ENCODE measurements at regions not wholly inside any gene's neighbourhood (a gene's known extent, or its start where the extent isn't known, plus 50 kb on each side); places are given as distances from the start of the nearest gene placed in this dataset.

- no peak overlapping the region for H3K27ac ChIP-seq (ENCODE audit: low read depth, low read length, severe bottlenecking)
- peaks cover 14% of the 10 kb centered on the region for H3K4me1 ChIP-seq (ENCODE audit: control insufficient read depth, insufficient read depth, low read length, poor library complexity, severe bottlenecking)
- WGBS, 2 experiments (ENCODE audit: insufficient coverage in 2 of 2) = 65 to 76% methylated on average over 3 to 6 of the region's 6 CpGs
- no peak overlapping the region for H3K4me3 ChIP-seq (ENCODE audit: extremely low read depth, insufficient read depth, low read length, poor library complexity, severe bottlenecking)
- H3K36me3 ChIP-seq (ENCODE audit: control insufficient read depth, insufficient read depth, low read length) = no peaks in the 10 kb centered on the region
- no peaks in the 10 kb centered on the region for H3K9me3 ChIP-seq (ENCODE audit: control insufficient read depth, low read length)
Observed at GRCh38 chr11:45500451-45500850, 165.0 kb downstream of the CHST1 start.

DNA sequence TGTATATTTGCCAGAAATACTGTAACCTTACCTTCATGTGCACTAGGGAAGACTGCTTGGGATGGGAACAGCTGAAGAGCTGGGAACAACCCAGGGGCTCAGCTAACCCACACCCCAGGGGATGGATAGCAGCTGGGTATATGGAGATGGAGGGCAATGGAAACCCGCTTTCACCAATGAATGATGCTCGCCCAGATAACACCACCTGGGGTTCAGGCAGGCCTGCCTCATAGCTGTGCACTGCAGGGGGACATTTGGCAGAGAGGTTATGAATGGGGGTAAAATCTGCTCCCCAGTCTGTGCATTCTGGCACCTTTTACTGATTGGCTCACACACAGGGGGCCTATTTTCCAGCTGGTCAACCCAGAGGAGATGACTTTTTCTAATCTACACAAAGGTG, 170.7 kb downstream of the CHST1 start:
- Histone ChIP-seq H3K4me1 (ENCODE audit: control insufficient read depth, insufficient read depth, low read length, poor library complexity, severe bottlenecking) (no peaks in the 10 kb centered on the region), H3K4me3 (ENCODE audit: extremely low read depth, insufficient read depth, low read length, poor library complexity, severe bottlenecking) (no peak overlapping the region), H3K9me3 (ENCODE audit: control insufficient read depth, low read length) (no peaks in the 10 kb centered on the region), H3K27ac (ENCODE audit: low read depth, low read length, severe bottlenecking) (no peak overlapping the region), H3K36me3 (ENCODE audit: control insufficient read depth, insufficient read depth, low read length) (no peaks in the 10 kb centered on the region)
- 85 to 90% methylated on average over 2 of the region's 2 CpGs for WGBS, 2 experiments (ENCODE audit: insufficient coverage in 2 of 2)

GRCh38 chr11:45489281-45489905, 176.0 kb downstream of the CHST1 start:
- Histone ChIP-seq H3K4me3 (ENCODE audit: extremely low read depth, insufficient read depth, low read length, poor library complexity, severe bottlenecking) (no peak overlapping the region), H3K9me3 (ENCODE audit: control insufficient read depth, low read length) (no peaks in the 10 kb centered on the region)
- 91 to 95% methylated on average over 3 to 4 of the region's 7 CpGs for WGBS, 2 experiments (ENCODE audit: insufficient coverage in 2 of 2)

DNA sequence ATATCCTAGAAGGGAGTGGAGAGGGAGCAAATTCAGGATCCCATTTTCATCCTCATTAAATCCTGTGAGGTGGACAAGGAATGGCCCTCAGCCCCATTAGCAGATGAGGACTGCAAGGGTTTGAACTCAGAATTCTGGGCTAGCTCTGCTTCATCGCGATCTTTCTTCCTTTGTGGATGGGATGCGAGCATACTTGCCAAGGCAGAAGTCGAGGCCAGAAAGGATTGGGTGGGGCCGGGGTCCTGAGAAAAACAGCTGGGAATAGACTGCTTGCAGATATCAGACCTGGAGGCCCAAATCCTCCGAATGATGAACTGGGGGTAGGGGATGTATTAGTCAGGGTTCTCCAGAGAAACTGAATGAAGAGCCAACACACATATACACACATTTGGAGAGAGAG, 179.0 kb downstream of the CHST1 start:
- Histone ChIP-seq H3K4me1 (ENCODE audit: control insufficient read depth, insufficient read depth, low read length, poor library complexity, severe bottlenecking) (no peaks in the 10 kb centered on the region), H3K9me3 (ENCODE audit: control insufficient read depth, low read length) (no peaks in the 10 kb centered on the region), H3K27ac (ENCODE audit: low read depth, low read length, severe bottlenecking) (no peak overlapping the region), H3K36me3 (ENCODE audit: control insufficient read depth, insufficient read depth, low read length) (no peaks in the 10 kb centered on the region), H3K4me3 (ENCODE audit: extremely low read depth, insufficient read depth, low read length, poor library complexity, severe bottlenecking) (no peak overlapping the region)
- WGBS, 2 experiments (ENCODE audit: insufficient coverage in 2 of 2) = 86 to 90% methylated on average over 3 to 5 of the region's 6 CpGs

More at GRCh38 chr11:45489281-45489905, 176.0 kb downstream of the CHST1 start:
- H3K36me3 ChIP-seq (ENCODE audit: control insufficient read depth, insufficient read depth, low read length) = no peaks in the 10 kb centered on the region
- no peaks in the 10 kb centered on the region for H3K4me1 ChIP-seq (ENCODE audit: control insufficient read depth, insufficient read depth, low read length, poor library complexity, severe bottlenecking)
- no peak overlapping the region for H3K27ac ChIP-seq (ENCODE audit: low read depth, low read length, severe bottlenecking)

GRCh38 chr11:45485070-45485707, 180.2 kb downstream of the CHST1 start:
- Histone ChIP-seq H3K27ac (ENCODE audit: low read depth, low read length, severe bottlenecking) (no peak overlapping the region), H3K9me3 (ENCODE audit: control insufficient read depth, low read length) (no peaks in the 10 kb centered on the region), H3K36me3 (ENCODE audit: control insufficient read depth, insufficient read depth, low read length) (no peaks in the 10 kb centered on the region), H3K4me1 (ENCODE audit: control insufficient read depth, insufficient read depth, low read length, poor library complexity, severe bottlenecking) (no peaks in the 10 kb centered on the region), H3K4me3 (ENCODE audit: extremely low read depth, insufficient read depth, low read length, poor library complexity, severe bottlenecking) (no peak overlapping the region)
- 71 to 89% methylated on average over 6 to 7 of the region's 8 CpGs for WGBS, 2 experiments (ENCODE audit: insufficient coverage in 2 of 2)

GRCh38 chr11:45484326-45484883, 181.0 kb downstream of the CHST1 start:
- Histone ChIP-seq H3K4me1 (ENCODE audit: control insufficient read depth, insufficient read depth, low read length, poor library complexity, severe bottlenecking) (no peaks in the 10 kb centered on the region), H3K27ac (ENCODE audit: low read depth, low read length, severe bottlenecking) (no peak overlapping the region), H3K4me3 (ENCODE audit: extremely low read depth, insufficient read depth, low read length, poor library complexity, severe bottlenecking) (no peak overlapping the region), H3K36me3 (ENCODE audit: control insufficient read depth, insufficient read depth, low read length) (no peaks in the 10 kb centered on the region), H3K9me3 (ENCODE audit: control insufficient read depth, low read length) (no peaks in the 10 kb centered on the region)
- WGBS, 2 experiments (ENCODE audit: insufficient coverage in 2 of 2) = 75 to 81% methylated on average over 10 of the region's 11 CpGs

GRCh38 chr11:45483416-45483815, 182.0 kb downstream of the CHST1 start:
- no peaks in the 10 kb centered on the region for H3K4me1 ChIP-seq (ENCODE audit: control insufficient read depth, insufficient read depth, low read length, poor library complexity, severe bottlenecking)
- 93 to 95% methylated on average over 4 to 5 of the region's 5 CpGs for WGBS, 2 experiments (ENCODE audit: insufficient coverage in 2 of 2)
- H3K4me3 ChIP-seq (ENCODE audit: extremely low read depth, insufficient read depth, low read length, poor library complexity, severe bottlenecking) = no peak overlapping the region
- no peaks in the 10 kb centered on the region for H3K36me3 ChIP-seq (ENCODE audit: control insufficient read depth, insufficient read depth, low read length)
- H3K27ac ChIP-seq (ENCODE audit: low read depth, low read length, severe bottlenecking) = no peak overlapping the region
- no peaks in the 10 kb centered on the region for H3K9me3 ChIP-seq (ENCODE audit: control insufficient read depth, low read length)

DNA sequence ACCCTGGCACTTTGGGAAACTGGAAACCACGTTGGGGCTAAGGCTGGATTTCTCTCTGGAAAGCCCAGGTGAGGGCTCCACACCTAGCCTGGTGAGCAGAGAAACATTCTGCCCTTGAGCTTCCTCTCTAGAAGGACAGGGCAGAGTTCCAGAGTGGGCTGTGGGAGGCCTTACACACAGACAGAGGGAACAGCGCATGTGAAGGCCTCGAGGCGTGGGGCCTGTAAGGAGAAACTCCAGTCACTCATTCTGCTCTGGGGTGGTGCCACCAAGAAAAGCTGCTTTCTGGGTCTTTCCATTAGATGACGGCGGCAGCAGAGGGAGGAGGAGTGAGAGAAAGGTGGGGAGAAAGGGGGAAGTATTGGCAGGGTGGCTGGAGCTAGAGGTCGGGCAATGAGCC, 183.1 kb downstream of the CHST1 start:
- no peaks in the 10 kb centered on the region for H3K9me3 ChIP-seq (ENCODE audit: control insufficient read depth, low read length)
- no peaks in the 10 kb centered on the region for H3K36me3 ChIP-seq (ENCODE audit: control insufficient read depth, insufficient read depth, low read length)
- 87 to 89% methylated on average over 5 to 7 of the region's 7 CpGs for WGBS, 2 experiments (ENCODE audit: insufficient coverage in 2 of 2)
- no peaks in the 10 kb centered on the region for H3K4me1 ChIP-seq (ENCODE audit: control insufficient read depth, insufficient read depth, low read length, poor library complexity, severe bottlenecking)
- no peak overlapping the region for H3K4me3 ChIP-seq (ENCODE audit: extremely low read depth, insufficient read depth, low read length, poor library complexity, severe bottlenecking)
- H3K27ac ChIP-seq (ENCODE audit: low read depth, low read length, severe bottlenecking) = no peak overlapping the region

- 72 to 80% methylated on average over 2 to 3 of the region's 3 CpGs for WGBS, 2 experiments (ENCODE audit: insufficient coverage in 2 of 2)
- Histone ChIP-seq H3K27ac (ENCODE audit: low read depth, low read length, severe bottlenecking) (no peak overlapping the region), H3K4me3 (ENCODE audit: extremely low read depth, insufficient read depth, low read length, poor library complexity, severe bottlenecking) (no peak overlapping the region), H3K4me1 (ENCODE audit: control insufficient read depth, insufficient read depth, low read length, poor library complexity, severe bottlenecking) (no peaks in the 10 kb centered on the region), H3K9me3 (ENCODE audit: control insufficient read depth, low read length) (no peaks in the 10 kb centered on the region), H3K36me3 (ENCODE audit: control insufficient read depth, insufficient read depth, low read length) (no peaks in the 10 kb centered on the region)
Observed at GRCh38 chr11:45481026-45481425, 184.4 kb downstream of the CHST1 start.

DNA sequence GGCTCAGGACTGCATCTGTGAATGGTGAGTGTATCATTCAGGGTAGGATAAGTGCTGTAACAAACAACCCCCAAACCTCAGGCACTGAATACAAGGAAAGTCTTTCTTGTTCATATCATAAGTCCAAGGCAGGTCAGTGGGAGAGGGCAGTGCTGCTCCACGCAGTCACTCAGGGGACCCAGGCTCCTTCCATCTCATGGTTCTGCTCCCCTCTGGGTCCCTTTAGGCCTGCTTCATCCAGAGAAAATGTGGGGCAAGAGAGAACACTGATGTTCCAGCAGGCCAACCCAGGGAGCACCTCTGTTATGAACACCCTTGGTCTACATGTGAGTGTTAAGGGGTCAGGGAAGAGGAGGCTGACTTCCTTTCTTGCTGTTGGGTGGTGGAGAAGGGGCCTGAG, 187.8 kb downstream of the CHST1 start:
- 88 to 90% methylated on average over 1 of the region's 1 CpG for WGBS, 2 experiments (ENCODE audit: insufficient coverage in 2 of 2)
- H3K9me3 ChIP-seq (ENCODE audit: control insufficient read depth, low read length) = no peaks in the 10 kb centered on the region
- no peaks in the 10 kb centered on the region for H3K4me1 ChIP-seq (ENCODE audit: control insufficient read depth, insufficient read depth, low read length, poor library complexity, severe bottlenecking)
- H3K4me3 ChIP-seq (ENCODE audit: extremely low read depth, insufficient read depth, low read length, poor library complexity, severe bottlenecking) = no peak overlapping the region
- H3K27ac ChIP-seq (ENCODE audit: low read depth, low read length, severe bottlenecking) = no peak overlapping the region
- H3K36me3 ChIP-seq (ENCODE audit: control insufficient read depth, insufficient read depth, low read length) = no peaks in the 10 kb centered on the region

- no peak overlapping the region for H3K27ac ChIP-seq (ENCODE audit: low read depth, low read length, severe bottlenecking)
- no peaks in the 10 kb centered on the region for H3K4me1 ChIP-seq (ENCODE audit: control insufficient read depth, insufficient read depth, low read length, poor library complexity, severe bottlenecking)
- no peaks in the 10 kb centered on the region for H3K36me3 ChIP-seq (ENCODE audit: control insufficient read depth, insufficient read depth, low read length)
- no peaks in the 10 kb centered on the region for H3K9me3 ChIP-seq (ENCODE audit: control insufficient read depth, low read length)
- no peak overlapping the region for H3K4me3 ChIP-seq (ENCODE audit: extremely low read depth, insufficient read depth, low read length, poor library complexity, severe bottlenecking)
- 100% methylated on average over 1 of the region's 2 CpGs for WGBS, 2 experiments (ENCODE audit: insufficient coverage in 2 of 2)
Observed at GRCh38 chr11:45476126-45476525, 189.3 kb downstream of the CHST1 start.
